SK-N-SH treated with all-trans-retinoic acid at 6 μM for 48 hours (cell line): ENCODE measurements at regions not wholly inside any gene's neighbourhood (a gene's known extent, or its start where the extent isn't known, plus 50 kb on each side); places are given as distances from the start of the nearest gene placed in this dataset.
"Not testable (repeated sequence)": the region's sequence is repeated elsewhere in the genome, so short reads cannot be mapped to it uniquely, and the experiment has no call there.

Source experiments
- ARNTL ChIP-seq: fragments of 450-650 bp; formaldehyde crosslinking; IDR thresholded peaks from 2 replicates; pipeline ENCODE4 v1.5.0; 2020; ENCODE audit warnings: low read depth, mild to moderate bottlenecking, moderate library complexity, borderline replicate concordance
- BACH2 ChIP-seq: fragments of 250-450 bp; sonication (Bioruptor Pico); IDR thresholded peaks from 2 replicates; pipeline ENCODE4 v1.9.0; 2021; ENCODE audit warnings: mild to moderate bottlenecking, borderline replicate concordance
- CREB5 ChIP-seq: fragments of 250-450 bp; sonication (Bioruptor Pico); IDR thresholded peaks from 2 replicates; pipeline ENCODE4 v1.5.1; 2020; ENCODE audit warnings: low read depth, mild to moderate bottlenecking, moderate library complexity
- GLIS3 ChIP-seq: fragments of 250-450 bp; sonication (Bioruptor Pico); IDR thresholded peaks from 2 replicates; pipeline ENCODE4 v1.5.0; 2020; ENCODE audit warnings: mild to moderate bottlenecking, moderate library complexity
- POU6F1 ChIP-seq: fragments of 250-450 bp; sonication (Bioruptor Pico); IDR thresholded peaks from 2 replicates; pipeline ENCODE4 v1.8.0; 2021; ENCODE audit warnings: low read depth, mild to moderate bottlenecking, moderate library complexity, borderline replicate concordance
- RARB ChIP-seq: fragments of 250-450 bp; sonication (Bioruptor Pico); IDR thresholded peaks from 2 replicates; pipeline ENCODE4 v1.8.0; 2021; ENCODE audit warnings: mild to moderate bottlenecking, moderate library complexity
- TCF4 ChIP-seq: fragments of 250-450 bp; sonication (Bioruptor Pico); IDR thresholded peaks from 2 replicates; pipeline ENCODE4 v1.8.0; 2021; ENCODE audit warnings: mild to moderate bottlenecking, moderate library complexity, borderline replicate concordance
- ZC3H10 ChIP-seq: fragments of 250-450 bp; sonication (Bioruptor Pico); IDR thresholded peaks from 2 replicates; pipeline ENCODE4 v1.5.1; 2021; ENCODE audit warnings: mild to moderate bottlenecking, moderate library complexity
- ZFP30 ChIP-seq: fragments of 450-650 bp; formaldehyde crosslinking; IDR thresholded peaks from 2 replicates; pipeline ENCODE4 v1.5.0; 2022; ENCODE audit warnings: mild to moderate bottlenecking, moderate library complexity
- ZNF565 ChIP-seq: fragments of 450-650 bp; formaldehyde crosslinking; conservative IDR thresholded peaks from 2 replicates; pipeline ENCODE4 v1.5.0; 2020; ENCODE audit warnings: low read depth, mild to moderate bottlenecking, moderate library complexity
- TF ChIP-seq, protein P1 (sequence below): fragments of 250-450 bp; sonication (Bioruptor Pico); IDR thresholded peaks from 2 replicates; pipeline ENCODE4 v1.8.0; 2020; ENCODE audit warnings: mild to moderate bottlenecking, moderate library complexity, borderline replicate concordance

DNA sequence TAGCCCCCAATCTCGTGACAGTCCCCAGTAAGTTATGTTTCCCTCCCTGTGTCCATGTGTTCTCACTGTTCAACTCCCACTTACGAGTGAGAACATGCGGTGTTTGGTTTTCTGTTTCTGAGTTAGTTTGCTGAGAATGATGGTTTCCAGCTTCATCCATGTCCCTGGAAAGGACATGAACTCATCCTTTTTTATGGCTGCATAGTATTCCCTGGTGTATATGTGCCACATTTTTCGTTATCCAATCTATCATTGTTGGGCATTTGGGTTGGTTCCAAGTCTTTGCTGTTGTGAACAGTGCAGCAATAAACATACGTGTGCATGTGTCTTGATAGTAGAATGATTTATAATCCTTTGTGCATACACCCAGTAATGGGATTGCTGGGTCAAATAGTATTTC is 63.5 kb downstream of the ADRB2 start:
- TF ChIP-seq RARB (CRISPR knock-in tag); ARNTL; ZFP30 (CRISPR knock-in tag); ZNF565 (CRISPR knock-in tag); POU6F1 (CRISPR knock-in tag); GLIS3 (CRISPR knock-in tag); CREB5 (CRISPR knock-in tag); ZC3H10 (CRISPR knock-in tag); BACH2 (CRISPR knock-in tag); TCF4 (CRISPR knock-in tag): not testable (repeated sequence)
- TF ChIP-seq, protein P1, sequence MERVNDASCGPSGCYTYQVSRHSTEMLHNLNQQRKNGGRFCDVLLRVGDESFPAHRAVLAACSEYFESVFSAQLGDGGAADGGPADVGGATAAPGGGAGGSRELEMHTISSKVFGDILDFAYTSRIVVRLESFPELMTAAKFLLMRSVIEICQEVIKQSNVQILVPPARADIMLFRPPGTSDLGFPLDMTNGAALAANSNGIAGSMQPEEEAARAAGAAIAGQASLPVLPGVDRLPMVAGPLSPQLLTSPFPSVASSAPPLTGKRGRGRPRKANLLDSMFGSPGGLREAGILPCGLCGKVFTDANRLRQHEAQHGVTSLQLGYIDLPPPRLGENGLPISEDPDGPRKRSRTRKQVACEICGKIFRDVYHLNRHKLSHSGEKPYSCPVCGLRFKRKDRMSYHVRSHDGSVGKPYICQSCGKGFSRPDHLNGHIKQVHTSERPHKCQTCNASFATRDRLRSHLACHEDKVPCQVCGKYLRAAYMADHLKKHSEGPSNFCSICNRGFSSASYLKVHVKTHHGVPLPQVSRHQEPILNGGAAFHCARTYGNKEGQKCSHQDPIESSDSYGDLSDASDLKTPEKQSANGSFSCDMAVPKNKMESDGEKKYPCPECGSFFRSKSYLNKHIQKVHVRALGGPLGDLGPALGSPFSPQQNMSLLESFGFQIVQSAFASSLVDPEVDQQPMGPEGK = not testable (repeated sequence)
